Nephron progenitor cell (in vitro differentiated cells): ENCODE measurements at regions not wholly inside any gene's neighbourhood (a gene's known extent, or its start where the extent isn't known, plus 50 kb on each side); places are given as distances from the start of the nearest gene placed in this dataset.

Experiments used
- DNase-seq: peaks from one replicate; pipeline ENCODE4 v3.0.0; 2021
- H3K27ac Mint-ChIP-seq: 2 replicates; pipeline ENCODE4 v1.8.0; 2021; ENCODE audit warnings: mild to moderate bottlenecking, moderate library complexity, mixed read lengths
- H3K27me3 Mint-ChIP-seq: 2 replicates; pipeline ENCODE4 v1.8.0; 2021; ENCODE audit warnings: mild to moderate bottlenecking, low read depth, mixed read lengths; ENCODE audit not compliant: poor library complexity
- H3K36me3 Mint-ChIP-seq: 2 replicates; pipeline ENCODE4 v1.8.0; 2021; ENCODE audit warnings: low read depth, mixed read lengths
- H3K4me1 Mint-ChIP-seq: 2 replicates; pipeline ENCODE4 v1.8.0; 2021; ENCODE audit warnings: mixed read lengths
- H3K4me3 Mint-ChIP-seq: 2 replicates; pipeline ENCODE4 v1.8.0; 2021; ENCODE audit warnings: mild to moderate bottlenecking, moderate library complexity, mixed read lengths
- H3K9me3 Mint-ChIP-seq: 2 replicates; pipeline ENCODE4 v1.8.0; 2021; ENCODE audit warnings: mild to moderate bottlenecking, moderate library complexity, mixed read lengths
- CTCF ChIP-seq: fragments of 200-600 bp; sonication (generic); IDR thresholded peaks from 2 replicates; pipeline ENCODE4 v1.5.0; 2021; ENCODE audit warnings: antibody characterized with exemption

- H3K36me3 Mint-ChIP-seq = no peaks in the 10 kb centered on the region
- peaks cover 9% of the 10 kb centered on the region for H3K27me3 Mint-ChIP-seq
- H3K4me3 Mint-ChIP-seq = no peak overlapping the region
- H3K4me1 Mint-ChIP-seq = peaks cover 9% of the 10 kb centered on the region
- H3K9me3 Mint-ChIP-seq = no peaks in the 10 kb centered on the region
- no peak overlapping the region for H3K27ac Mint-ChIP-seq
- no peak for TF ChIP-seq CTCF
- DNase-seq = no peak
Observed at GRCh38 chr4:174023641-174024040, 259.8 kb downstream of the FBXO8 start.

GRCh38 chr4:174018236-174018635, 265.2 kb downstream of the FBXO8 start:
- no peaks in the 10 kb centered on the region for H3K9me3 Mint-ChIP-seq
- H3K4me3 Mint-ChIP-seq = no peak overlapping the region
- H3K4me1 Mint-ChIP-seq = no peaks in the 10 kb centered on the region
- no peak for DNase-seq
- H3K27ac Mint-ChIP-seq = no peak overlapping the region
- peaks cover 13% of the 10 kb centered on the region for H3K27me3 Mint-ChIP-seq
- TF ChIP-seq CTCF = no peak
- H3K36me3 Mint-ChIP-seq = no peaks in the 10 kb centered on the region

GRCh38 chr4:174016251-174016650, 267.2 kb downstream of the FBXO8 start:
- TF ChIP-seq CTCF = no peak
- Mint-ChIP-seq H3K9me3 (no peaks in the 10 kb centered on the region), H3K27me3 (peaks cover 13% of the 10 kb centered on the region), H3K4me1 (no peaks in the 10 kb centered on the region), H3K27ac (no peak overlapping the region), H3K4me3 (no peak overlapping the region), H3K36me3 (no peaks in the 10 kb centered on the region)
- DNase-seq = no peak

GRCh38 chr4:174012886-174013259, 270.6 kb downstream of the FBXO8 start:
- no peaks in the 10 kb centered on the region for H3K4me1 Mint-ChIP-seq
- H3K27me3 Mint-ChIP-seq = peaks cover 4% of the 10 kb centered on the region
- no peak overlapping the region for H3K27ac Mint-ChIP-seq
- H3K4me3 Mint-ChIP-seq = no peak overlapping the region
- H3K9me3 Mint-ChIP-seq = no peaks in the 10 kb centered on the region
- DNase-seq = no peak
- H3K36me3 Mint-ChIP-seq = no peaks in the 10 kb centered on the region
- TF ChIP-seq CTCF = no peak

GRCh38 chr4:174012135-174012885, 271.2 kb downstream of the FBXO8 start:
- TF ChIP-seq CTCF = no peak
- no peak for DNase-seq

GRCh38 chr4:174010547-174010946, 272.9 kb downstream of the FBXO8 start:
- no peak for TF ChIP-seq CTCF
- H3K4me1 Mint-ChIP-seq = no peaks in the 10 kb centered on the region
- H3K27ac Mint-ChIP-seq = no peak overlapping the region

More at GRCh38 chr4:174012135-174012885, 271.2 kb downstream of the FBXO8 start:
- H3K9me3 Mint-ChIP-seq = no peaks in the 10 kb centered on the region
- H3K4me3 Mint-ChIP-seq = no peak overlapping the region
- H3K27ac Mint-ChIP-seq = no peak overlapping the region
- H3K27me3 Mint-ChIP-seq = peaks cover 6% of the 10 kb centered on the region
- no peaks in the 10 kb centered on the region for H3K4me1 Mint-ChIP-seq
- no peaks in the 10 kb centered on the region for H3K36me3 Mint-ChIP-seq

More at GRCh38 chr4:174010547-174010946, 272.9 kb downstream of the FBXO8 start:
- no peak for DNase-seq
- Mint-ChIP-seq H3K27me3 (peaks cover 7% of the 10 kb centered on the region), H3K9me3 (no peaks in the 10 kb centered on the region), H3K36me3 (no peaks in the 10 kb centered on the region), H3K4me3 (no peak overlapping the region)
